Lower leg skin (tissue), 4 donors: ENCODE measurements at regions not wholly inside any gene's neighbourhood (a gene's known extent, or its start where the extent isn't known, plus 50 kb on each side); places are given as distances from the start of the nearest gene placed in this dataset.

ENCODE experiments used
- DNase-seq, 2 donors: peaks; one replicate each; pipeline ENCODE4 v3.0.0-alpha.2; 2019; ENCODE audit warnings: low spot score in 2 of 2
- H3K4me3 ChIP-seq: fragments of 200-600 bp; sonication (generic); 2 replicates; pipeline ENCODE4 v1.5.1; 2017; ENCODE audit warnings: mild to moderate bottlenecking, low read depth; ENCODE audit not compliant: poor library complexity, severe bottlenecking
- CTCF ChIP-seq, 3 donors: fragments of 450-650 bp; IDR thresholded peaks; one replicate each; pipeline ENCODE4 v1.5.1; 2016; ENCODE audit warnings: antibody characterized with exemption in 3 of 3, mild to moderate bottlenecking in 3 of 3, moderate library complexity in 2 of 3
- POLR2A ChIP-seq, 2 donors: fragments of 450-650 bp; IDR thresholded peaks; one replicate each; pipeline ENCODE4 v1.6.1; 2016 to 2017; ENCODE audit warnings: antibody characterized with exemption in 2 of 2, mild to moderate bottlenecking in 1 of 2, moderate library complexity in 1 of 2
- WGBS, 2 donors: methylation state at CpG; one replicate each; pipeline ENCODE4 v1.1.5; 2018; 5-methylcytosine and 5-hydroxymethylcytosine counted together
- intact Hi-C: fragments of 100-400 bp; cut with DNase I; formaldehyde crosslinking; loops from one replicate; pipeline ENCODE4 v1.15.0; 2023; ENCODE audit warnings: low total_unique reads

GRCh38 chr10:118505363-118505762 is 90.1 kb downstream of the PRLHR start:
- 76 to 78% methylated on average over 3 of the region's 3 CpGs for WGBS, 2 donors

GRCh38 chr10:118504467-118505205 is 90.8 kb downstream of the PRLHR start:
- no peak for TF ChIP-seq POLR2A (IDR thresholded peaks at IDR 0.05)
- TF ChIP-seq CTCF (IDR thresholded peaks at IDR 0.05): no peak
- DNase-seq: peak in 1 of 2 donors; percentile 50
- H3K4me3 ChIP-seq: no peak overlapping the region
- 35 to 45% methylated on average over 7 of the region's 7 CpGs for WGBS, 2 donors
- intact Hi-C loops: no loop called here

More at GRCh38 chr10:118505363-118505762, 90.1 kb downstream of the PRLHR start:
- no peak overlapping the region for H3K4me3 ChIP-seq
- no peak for DNase-seq
- intact Hi-C loops: no loop called here
- TF ChIP-seq POLR2A (IDR thresholded peaks at IDR 0.05) (no peak), CTCF (IDR thresholded peaks at IDR 0.05) (no peak)

- intact Hi-C loops: no loop called here
- 79 to 82% methylated on average over 1 of the region's 1 CpG for WGBS, 2 donors
- no peak for DNase-seq
- no peak overlapping the region for H3K4me3 ChIP-seq
- TF ChIP-seq CTCF (IDR thresholded peaks at IDR 0.05): no peak
- TF ChIP-seq POLR2A (IDR thresholded peaks at IDR 0.05): no peak
Observed at GRCh38 chr10:118504044-118504443, 91.4 kb downstream of the PRLHR start.

GRCh38 chr10:118503192-118503591 is 92.3 kb downstream of the PRLHR start:
- TF ChIP-seq CTCF (IDR thresholded peaks at IDR 0.05) (no peak), POLR2A (IDR thresholded peaks at IDR 0.05) (no peak)
- intact Hi-C loops: no loop called here
- DNase-seq: no peak
- no peak overlapping the region for H3K4me3 ChIP-seq
- 59 to 73% methylated on average over 2 of the region's 2 CpGs for WGBS, 2 donors

GRCh38 chr10:118501637-118502440 is 93.6 kb downstream of the PRLHR start:
- no peak overlapping the region for H3K4me3 ChIP-seq
- no peak for TF ChIP-seq CTCF (IDR thresholded peaks at IDR 0.05)
- TF ChIP-seq POLR2A (IDR thresholded peaks at IDR 0.05): no peak
- intact Hi-C loops: no loop called here
- 45 to 48% methylated on average over 9 of the region's 9 CpGs for WGBS, 2 donors
- peak in 1 of 2 donors; percentile 32 for DNase-seq
